MV-4-11 (cell line): ENCODE measurements at regions not wholly inside any gene's neighbourhood (a gene's known extent, or its start where the extent isn't known, plus 50 kb on each side); places are given as distances from the start of the nearest gene placed in this dataset.
"Not testable (repeated sequence)": the region's sequence is repeated elsewhere in the genome, so short reads cannot be mapped to it uniquely, and the experiment has no call there.

ENCODE experiments used
- DNase-seq: peaks from one replicate; lab custom pipeline; 2025; lab: John Stamatoyannopoulos, UW

DNA sequence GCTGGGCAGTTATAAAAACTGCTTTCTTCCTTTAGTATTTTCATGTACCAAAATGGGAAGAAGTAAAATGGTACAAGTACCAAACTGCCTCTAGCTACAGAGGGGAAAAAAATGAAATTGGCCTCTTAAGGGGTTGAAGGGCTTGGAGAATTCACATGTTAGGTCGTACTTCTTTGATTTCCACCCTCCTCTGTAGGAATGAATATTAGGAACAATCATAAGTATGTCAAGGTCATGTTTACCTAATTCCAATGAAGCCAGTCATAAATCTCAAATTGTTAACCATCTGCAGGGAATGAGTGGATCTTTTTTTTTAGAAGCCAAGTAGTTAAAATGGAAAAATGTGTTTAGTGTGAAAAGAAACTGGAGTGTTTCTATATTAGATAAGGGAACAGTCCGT is 772.6 kb downstream of the PRIM2 start:
- DNase-seq = not testable (repeated sequence)

GRCh38 chr6:58097251-58097650 is 779.8 kb downstream of the PRIM2 start:
- DNase-seq = not testable (repeated sequence)

GRCh38 chr6:58113960-58114359 is 796.5 kb downstream of the PRIM2 start:
- DNase-seq = no peak

- not testable (repeated sequence) for DNase-seq
Measured at GRCh38 chr6:58117162-58117561, 799.7 kb downstream of the PRIM2 start.

DNA sequence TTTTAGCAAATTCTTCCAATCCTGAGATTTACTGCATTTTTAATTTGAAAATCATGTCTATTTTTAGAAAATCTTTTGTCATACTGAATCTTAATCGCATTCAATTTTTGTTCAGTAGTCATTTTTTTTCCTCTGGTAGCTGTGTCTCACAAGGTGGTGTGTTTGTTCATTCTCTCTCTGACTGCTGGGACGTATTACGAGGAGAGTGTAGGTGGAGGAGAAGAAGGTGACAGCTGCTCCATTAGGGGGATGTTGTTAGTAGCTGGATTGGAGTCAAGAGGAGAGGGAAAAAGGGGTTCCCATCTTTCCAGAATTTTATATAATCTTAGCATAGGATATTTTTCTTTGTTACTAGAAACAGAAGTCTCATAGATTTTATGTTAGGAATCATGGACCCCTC is 804.2 kb downstream of the PRIM2 start:
- not testable (repeated sequence) for DNase-seq

DNA sequence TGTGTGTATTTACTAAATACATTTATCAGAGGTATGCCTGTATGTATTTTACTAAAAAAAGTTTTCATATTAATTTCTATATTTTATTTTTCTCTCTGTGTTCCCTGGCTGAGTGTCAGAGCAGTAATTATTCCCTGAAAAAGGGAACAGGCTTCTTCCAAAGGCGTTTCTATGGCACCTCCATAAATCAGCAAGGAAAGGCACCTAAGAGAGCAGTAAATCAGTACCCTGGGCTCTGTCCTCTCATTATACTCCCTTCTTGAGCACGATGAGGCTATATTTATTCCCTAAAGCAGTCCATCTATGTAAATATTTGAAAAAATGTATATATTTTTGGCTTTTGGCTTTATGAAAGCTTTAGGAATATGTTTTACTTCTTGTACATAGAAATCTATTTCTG is 806.3 kb downstream of the PRIM2 start:
- DNase-seq = not testable (repeated sequence)

GRCh38 chr6:58128549-58128948 is 811.1 kb downstream of the PRIM2 start:
- not testable (repeated sequence) for DNase-seq

DNA sequence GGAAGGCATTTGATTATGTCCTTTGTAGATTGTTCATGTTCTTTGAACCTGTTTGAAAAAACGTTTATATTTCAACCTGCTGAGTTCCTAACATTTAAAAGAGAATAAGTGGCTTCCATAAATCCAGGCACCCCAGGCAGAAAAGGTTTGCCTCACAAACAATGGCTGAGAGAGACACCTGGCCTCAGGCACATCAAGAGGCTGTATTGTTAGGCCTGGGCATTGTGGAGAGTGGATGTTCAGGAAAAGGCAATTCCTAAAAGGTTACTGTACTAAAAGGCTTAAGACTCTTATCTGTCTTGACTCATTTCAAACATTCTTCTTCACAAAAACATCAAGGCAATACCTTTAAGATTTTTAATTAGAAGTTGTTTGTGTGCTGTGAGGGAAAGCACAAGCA is 811.7 kb downstream of the PRIM2 start:
- not testable (repeated sequence) for DNase-seq

DNA sequence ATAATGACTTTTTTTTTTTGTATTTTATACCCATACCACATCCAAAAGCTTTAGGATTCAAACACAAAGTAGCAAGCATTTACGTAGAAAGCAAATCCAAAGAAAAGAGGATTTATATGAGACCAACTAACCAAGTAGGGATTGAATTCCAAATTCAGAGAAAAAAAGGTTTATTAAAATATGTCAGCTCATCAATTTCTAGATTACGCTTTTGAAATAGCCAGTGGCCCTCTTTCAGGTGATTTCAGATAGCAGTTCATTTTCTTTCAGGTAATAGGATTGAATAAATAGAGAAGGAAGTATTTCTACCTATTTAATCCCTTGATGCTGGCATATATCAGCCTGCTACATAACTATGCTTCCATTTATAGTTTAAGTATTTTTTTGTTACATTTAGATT is 822.3 kb downstream of the PRIM2 start:
- not testable (repeated sequence) for DNase-seq

DNA sequence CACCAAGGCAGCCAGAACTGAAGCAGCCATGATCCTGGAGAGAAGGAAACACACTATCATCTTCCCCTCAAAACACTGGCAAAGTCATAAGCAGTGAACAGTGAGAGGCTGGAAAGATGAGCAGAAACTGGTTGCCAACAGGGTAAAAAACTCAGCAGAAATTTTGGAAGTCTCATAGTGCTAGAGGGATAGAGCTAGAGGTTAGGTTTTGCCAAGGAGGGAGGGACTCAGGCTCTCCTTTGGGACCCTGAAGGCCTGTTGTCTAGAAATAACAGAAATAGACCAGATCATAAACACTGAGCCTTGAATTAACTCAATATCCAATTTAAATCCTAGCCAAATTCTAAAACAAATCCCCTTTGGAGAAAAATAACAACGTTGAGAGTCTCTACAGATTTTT is 853.6 kb downstream of the PRIM2 start:
- DNase-seq = not testable (repeated sequence)

GRCh38 chr6:58181557-58182065 is 864.2 kb downstream of the PRIM2 start:
- DNase-seq = not testable (repeated sequence)

DNA sequence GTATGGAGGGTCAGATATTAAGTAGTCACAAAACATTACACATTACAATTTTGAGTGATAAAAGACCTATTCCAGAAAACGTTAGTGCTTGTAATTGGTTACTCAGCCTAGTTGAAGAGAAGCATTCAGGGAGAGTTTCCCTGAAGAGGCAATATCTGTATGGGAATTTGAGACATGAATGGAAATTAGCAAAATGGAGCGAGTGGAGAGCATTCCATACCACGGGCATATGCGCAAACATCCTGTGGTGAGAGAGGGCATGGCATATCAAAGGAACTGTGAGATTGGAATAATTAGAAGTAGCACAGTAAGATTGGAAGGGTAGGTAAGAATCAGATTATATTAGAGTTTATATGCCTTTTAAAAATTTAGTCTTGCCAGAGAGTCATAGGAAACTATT is 867.9 kb downstream of the PRIM2 start:
- not testable (repeated sequence) for DNase-seq

DNA sequence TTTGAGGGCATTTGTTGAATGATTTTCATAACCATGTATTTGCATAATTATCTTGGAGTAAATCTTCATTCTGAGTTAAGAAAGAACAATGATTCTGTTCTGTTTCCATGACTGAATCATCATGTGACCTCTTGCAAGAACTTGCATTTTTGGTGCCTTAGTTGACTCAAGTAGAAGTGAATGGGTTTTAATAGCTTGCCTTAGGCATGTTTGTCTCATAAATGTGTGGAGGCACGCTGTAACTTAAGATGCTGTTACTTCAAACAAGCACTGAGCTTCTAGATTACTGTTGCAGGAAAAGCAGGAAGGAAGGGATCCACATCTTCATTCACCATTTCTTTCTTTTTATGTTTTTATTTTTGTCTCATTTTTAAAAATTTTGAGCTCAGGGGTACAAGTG is 875.8 kb downstream of the PRIM2 start:
- not testable (repeated sequence) for DNase-seq

DNA sequence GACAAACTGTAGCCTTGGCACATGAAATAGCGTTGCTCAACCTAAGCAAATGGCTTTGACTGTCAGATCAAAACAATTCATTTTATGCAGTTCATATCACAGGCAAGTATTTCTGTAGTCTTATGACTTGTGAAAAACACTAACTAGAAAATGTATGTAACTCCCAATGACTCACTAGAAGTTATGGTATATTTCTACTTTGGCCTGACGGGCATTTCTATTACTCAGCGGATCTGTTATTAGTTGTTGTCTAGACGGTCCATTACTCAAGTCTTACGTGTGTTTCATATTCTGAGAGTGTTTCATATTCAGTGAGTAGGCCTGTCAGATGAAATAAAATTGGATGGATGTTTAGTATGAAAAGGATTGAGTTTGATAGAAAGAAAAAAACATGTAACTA is 880.9 kb downstream of the PRIM2 start:
- DNase-seq = no peak

GRCh38 chr6:58237124-58237523 is 919.7 kb downstream of the PRIM2 start:
- not testable (repeated sequence) for DNase-seq

GRCh38 chr6:58238421-58238820 is 921.0 kb downstream of the PRIM2 start:
- DNase-seq = not testable (repeated sequence)

- DNase-seq = not testable (repeated sequence)
Measured at GRCh38 chr6:58257625-58258024, 940.2 kb downstream of the PRIM2 start.

GRCh38 chr6:58290177-58290576 is 972.7 kb downstream of the PRIM2 start:
- no peak for DNase-seq

GRCh38 chr6:58291319-58291718 is 973.9 kb downstream of the PRIM2 start:
- DNase-seq = not testable (repeated sequence)

GRCh38 chr6:58307901-58308300 is 990.5 kb downstream of the PRIM2 start:
- DNase-seq = not testable (repeated sequence)

DNA sequence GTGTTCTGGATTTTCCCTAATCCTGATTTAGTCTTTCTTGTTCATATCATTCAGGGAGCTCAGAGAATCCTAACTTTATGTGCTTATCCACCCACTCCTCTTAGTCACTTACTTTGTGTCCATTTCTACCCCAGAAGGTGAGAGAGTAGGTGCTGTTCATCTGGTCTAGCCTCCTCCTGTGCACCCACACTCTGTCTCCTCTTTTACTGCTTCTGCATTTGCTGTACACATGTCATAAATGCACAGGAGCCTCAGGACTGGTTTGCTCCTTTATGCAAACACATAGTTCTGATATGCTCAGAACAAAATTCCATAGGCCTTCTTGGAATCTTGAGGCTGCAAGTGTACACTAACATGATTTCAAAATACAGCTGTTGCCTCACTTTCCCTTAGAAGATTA is 1014.7 kb downstream of the PRIM2 start:
- DNase-seq = not testable (repeated sequence)

DNA sequence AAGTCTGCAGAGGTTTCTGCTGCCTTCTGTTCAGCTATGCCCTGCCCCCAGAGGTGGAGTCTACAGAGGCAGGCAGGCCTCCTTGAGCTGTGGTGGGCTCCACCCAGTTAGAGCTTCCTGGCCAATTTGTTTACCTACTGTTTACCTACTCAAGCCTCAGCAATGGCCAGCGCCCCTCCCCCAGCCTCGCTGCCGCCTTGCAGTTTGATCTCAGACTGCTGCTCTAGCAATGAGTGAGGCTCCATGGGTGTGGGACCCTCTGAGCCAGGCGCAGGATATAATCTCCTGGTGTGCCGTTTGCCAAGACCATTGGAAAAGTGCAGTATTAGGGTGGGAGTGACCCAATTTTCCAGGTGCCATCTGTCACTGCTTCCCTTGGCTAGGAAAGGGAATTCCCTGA is 1024.9 kb downstream of the PRIM2 start:
- DNase-seq = not testable (repeated sequence)

DNA sequence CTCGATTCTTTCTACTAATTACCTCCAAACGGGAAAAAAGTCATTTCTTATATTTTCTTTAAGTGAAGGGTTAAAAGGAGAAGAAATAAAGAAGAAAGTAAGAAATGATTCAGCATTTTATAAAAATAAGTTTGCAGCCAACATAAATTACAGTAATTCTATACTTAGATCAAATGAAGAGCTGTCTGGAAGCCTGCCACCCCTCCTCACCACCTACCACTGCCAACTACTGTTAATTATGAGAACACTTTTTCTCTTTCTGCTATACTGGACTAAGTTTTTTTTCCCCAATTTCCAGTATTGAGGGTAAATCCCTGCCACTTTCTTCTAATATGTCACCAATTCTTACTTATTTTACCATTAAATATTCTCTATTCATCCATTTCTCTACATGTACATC is 1030.1 kb downstream of the PRIM2 start:
- DNase-seq = not testable (repeated sequence)

DNA sequence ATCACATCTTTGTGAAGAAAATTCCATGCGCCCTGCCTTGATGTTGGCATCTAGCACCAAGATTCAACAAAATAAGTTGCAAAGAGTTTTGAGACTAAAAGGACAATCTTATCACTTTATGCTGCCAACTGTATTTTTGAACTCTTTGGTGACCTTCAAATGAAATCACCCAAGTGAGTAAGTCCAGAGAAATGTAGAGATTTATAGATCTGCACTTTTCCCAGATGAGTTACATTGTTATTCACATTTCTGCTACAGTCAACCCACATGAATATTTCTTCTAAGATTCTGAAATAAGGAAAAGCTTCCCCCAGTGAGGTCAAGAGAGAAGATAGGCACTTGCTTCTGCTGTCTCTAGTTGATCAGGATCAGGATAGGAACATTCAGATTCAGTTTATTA is 1034.2 kb downstream of the PRIM2 start:
- not testable (repeated sequence) for DNase-seq
